ENCODE measurements at regions not wholly inside any gene's neighbourhood (a gene's known extent, or its start where the extent isn't known, plus 50 kb on each side); places are given as distances from the start of the nearest gene placed in this dataset.

- TF ChIP-seq CTCF (IDR thresholded peaks at IDR 0.05): no peak
- no peak for TF ChIP-seq POLR2A (IDR thresholded peaks at IDR 0.05)
Measured at GRCh38 chr10:30752481-30752881, 122.9 kb upstream of the LYZL2 start.

Measured in uterus (tissue), 2 donors.